ENCODE measurements at regions not wholly inside any gene's neighbourhood (a gene's known extent, or its start where the extent isn't known, plus 50 kb on each side); places are given as distances from the start of the nearest gene placed in this dataset.

- TF ChIP-seq, protein P1, sequence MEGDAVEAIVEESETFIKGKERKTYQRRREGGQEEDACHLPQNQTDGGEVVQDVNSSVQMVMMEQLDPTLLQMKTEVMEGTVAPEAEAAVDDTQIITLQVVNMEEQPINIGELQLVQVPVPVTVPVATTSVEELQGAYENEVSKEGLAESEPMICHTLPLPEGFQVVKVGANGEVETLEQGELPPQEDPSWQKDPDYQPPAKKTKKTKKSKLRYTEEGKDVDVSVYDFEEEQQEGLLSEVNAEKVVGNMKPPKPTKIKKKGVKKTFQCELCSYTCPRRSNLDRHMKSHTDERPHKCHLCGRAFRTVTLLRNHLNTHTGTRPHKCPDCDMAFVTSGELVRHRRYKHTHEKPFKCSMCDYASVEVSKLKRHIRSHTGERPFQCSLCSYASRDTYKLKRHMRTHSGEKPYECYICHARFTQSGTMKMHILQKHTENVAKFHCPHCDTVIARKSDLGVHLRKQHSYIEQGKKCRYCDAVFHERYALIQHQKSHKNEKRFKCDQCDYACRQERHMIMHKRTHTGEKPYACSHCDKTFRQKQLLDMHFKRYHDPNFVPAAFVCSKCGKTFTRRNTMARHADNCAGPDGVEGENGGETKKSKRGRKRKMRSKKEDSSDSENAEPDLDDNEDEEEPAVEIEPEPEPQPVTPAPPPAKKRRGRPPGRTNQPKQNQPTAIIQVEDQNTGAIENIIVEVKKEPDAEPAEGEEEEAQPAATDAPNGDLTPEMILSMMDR (conservative IDR thresholded peaks at IDR 0.05; ENCODE audit: low read length): no peak
- no peak for TF ChIP-seq EZH2phosphoT487 (IDR thresholded peaks at IDR 0.05; ENCODE audit: borderline replicate concordance)
Observed at GRCh38 chr7:136530831-136531230, 337.6 kb upstream of the CHRM2 start.

All from Loucy (cell line).